GM19455 (cell line): ENCODE measurements at regions not wholly inside any gene's neighbourhood (a gene's known extent, or its start where the extent isn't known, plus 50 kb on each side); places are given as distances from the start of the nearest gene placed in this dataset.
"Not testable (repeated sequence)": the region's sequence is repeated elsewhere in the genome, so short reads cannot be mapped to it uniquely, and the experiment has no call there.

Experiments
- ATAC-seq: cut with Tn5 transposase; IDR thresholded peaks from one replicate; pipeline ENCODE4 v1.9.1; 2021; ENCODE audit not compliant: unreplicated experiment

GRCh38 chr3:36187197-36187596 is 193.1 kb upstream of the STAC start:
- ATAC-seq: not testable (repeated sequence)

GRCh38 chr3:36192901-36193300 is 187.4 kb upstream of the STAC start:
- no peak for ATAC-seq

- ATAC-seq: no peak
Observed at GRCh38 chr3:36193448-36193847, 186.9 kb upstream of the STAC start.

DNA sequence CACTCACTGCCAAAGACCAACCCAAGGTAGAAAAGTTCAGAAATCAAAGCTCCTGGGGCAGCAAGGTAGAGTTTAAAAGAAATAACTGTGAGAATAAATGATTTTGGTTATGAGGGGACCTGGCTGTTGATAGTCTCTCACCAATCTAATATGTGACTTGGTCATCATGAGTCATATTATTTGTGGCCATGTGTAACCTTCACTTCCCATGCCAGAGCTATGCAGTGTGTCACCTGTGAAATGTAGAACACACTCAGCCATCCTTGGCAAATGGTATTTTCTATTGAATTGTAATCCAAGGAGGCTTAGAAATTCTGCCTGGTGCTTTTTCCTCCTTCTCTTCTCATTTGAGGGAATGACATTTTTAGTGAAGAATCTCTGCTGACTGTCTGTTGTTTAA is 184.2 kb upstream of the STAC start:
- ATAC-seq: no peak

DNA sequence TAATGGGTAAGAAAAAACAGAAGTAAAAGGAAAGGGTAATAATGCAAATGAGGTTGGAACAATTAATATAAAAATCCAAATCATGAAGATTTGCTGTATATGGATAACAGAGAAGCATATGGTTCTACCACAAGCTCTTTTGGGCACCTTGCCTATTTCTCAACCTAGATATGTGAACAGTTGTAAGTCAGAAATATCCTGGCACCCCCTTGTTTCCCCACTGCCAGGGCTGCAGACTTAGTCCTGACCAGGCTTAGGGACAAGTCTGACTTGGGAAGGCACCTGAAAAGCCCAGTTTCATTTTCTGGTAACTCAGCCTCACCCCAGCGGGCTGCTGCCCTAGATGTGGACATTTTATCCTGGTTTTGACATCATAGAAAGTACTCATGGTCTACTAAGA is 183.2 kb upstream of the STAC start:
- ATAC-seq: no peak

- ATAC-seq: no peak
Observed at GRCh38 chr3:36201546-36201945, 178.8 kb upstream of the STAC start.

DNA sequence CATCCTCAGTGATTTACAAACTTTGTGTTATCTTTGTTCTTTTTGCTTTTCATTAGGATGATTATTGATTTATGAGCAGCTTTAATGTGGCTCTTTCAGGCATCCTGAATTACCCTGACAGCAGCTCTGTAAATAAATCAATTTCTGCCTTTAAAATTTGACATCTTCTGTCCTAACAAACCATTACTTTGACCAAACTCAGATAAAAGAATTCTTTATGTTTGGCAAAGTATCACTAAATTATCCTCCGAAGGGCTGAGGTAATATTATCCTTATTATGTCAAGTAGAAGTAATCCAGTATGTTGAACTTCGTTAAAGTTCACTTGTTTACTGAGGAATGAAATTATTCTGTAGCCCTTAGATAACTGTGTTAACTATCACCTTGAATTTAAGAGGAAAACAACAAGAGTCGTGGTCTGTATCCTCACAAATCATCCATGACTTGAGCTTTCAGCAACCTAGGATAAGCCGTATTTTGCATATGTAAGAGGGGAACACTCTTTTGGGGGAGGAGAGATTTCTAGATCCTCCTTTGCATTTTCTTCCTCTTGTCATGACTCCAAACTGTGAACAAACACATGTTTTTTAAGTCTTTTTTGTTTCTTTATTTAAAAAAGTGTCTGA is 173.2 kb upstream of the STAC start:
- no peak for ATAC-seq

DNA sequence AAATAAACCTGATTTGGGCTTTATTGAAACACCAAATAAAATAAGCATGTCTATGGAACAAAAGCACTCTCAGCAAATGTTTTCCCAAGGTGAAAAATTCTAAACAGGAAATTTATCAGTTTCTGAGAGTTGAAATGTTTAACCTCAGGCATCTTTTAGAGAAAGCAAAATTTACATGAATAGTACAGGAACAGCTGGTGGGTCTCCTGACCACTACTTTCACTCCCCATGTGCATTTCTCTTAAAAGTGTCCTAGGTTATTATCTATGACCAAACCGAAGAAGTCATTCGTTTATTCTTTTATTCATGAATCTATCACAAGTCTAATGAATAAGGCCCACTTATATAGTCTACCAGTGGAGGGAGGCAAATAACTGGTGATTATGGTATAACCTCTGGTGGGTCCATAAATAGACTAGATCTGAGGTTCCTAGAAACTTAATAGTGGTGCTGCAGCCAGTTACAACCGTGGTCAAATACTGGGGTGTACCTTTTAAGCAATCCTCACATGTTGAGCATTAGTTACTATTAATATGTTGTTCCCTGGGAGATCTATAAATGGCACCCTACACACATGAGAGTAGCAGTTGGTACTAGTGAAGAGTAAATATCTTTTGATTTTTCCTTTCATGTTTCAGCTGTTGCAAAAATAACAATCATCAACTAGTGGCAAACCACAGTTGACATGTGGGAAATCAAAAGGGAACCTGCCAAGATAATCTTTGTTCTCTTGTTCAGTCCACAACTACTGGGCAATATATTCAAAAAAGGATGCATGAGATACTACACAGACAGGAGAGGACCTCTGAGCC is 169.3 kb upstream of the STAC start:
- no peak for ATAC-seq

DNA sequence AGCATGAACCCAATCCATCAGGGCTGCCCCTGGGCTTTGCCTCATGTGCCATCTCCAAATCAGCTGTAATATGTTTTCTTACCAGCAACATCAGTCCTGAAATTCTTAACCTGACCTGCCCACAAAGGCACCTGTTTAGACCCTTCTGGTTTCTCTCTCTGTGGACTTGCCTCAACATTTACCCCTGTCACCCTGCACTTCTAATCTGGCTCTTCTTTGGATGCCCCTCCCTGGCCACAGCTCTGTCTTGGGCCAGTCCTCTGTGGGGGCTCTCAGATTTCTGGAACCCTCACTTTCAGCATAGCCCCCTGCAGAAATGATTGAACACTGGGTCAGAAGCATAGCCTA is 168.7 kb upstream of the STAC start:
- no peak for ATAC-seq

DNA sequence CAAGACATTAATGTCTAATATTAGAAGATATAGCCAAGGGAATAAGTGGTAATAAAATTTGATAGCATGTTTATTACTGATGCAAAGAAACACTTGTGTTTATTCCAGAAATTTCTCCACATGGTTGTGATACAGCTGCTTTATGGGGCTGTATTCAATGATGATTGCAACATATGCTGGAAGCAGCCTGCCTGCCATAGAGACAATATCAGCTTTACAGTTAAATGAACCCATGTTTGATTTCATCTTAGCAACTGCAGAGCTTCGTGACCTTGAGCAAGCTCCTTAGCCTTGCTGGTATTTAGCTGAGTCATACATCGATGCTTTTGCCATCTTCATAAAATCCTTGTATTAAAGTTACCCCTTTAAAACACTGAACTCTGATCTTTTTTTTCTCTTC is 168.1 kb upstream of the STAC start:
- no peak for ATAC-seq

- no peak for ATAC-seq
Observed at GRCh38 chr3:36214460-36214859, 165.8 kb upstream of the STAC start.

DNA sequence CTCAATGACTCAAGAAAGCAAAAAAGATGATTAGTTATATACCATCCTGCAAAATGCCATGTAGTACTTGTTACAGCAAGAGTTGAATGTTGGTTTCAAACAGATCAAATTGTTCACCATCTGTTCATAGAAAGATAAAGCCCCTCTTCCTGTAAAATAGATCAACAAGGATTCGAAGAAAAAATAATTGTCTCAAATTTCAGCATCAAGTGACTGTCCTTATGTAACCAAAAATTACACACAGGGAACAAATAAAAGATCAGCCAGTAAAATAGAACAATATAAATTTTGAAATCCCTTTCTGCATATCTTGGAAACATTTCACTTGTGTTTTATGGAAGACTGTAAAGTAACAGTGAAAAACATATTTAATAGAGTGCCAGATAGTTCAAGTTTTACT is 165.1 kb upstream of the STAC start:
- no peak for ATAC-seq

GRCh38 chr3:36219398-36219797 is 160.9 kb upstream of the STAC start:
- no peak for ATAC-seq

DNA sequence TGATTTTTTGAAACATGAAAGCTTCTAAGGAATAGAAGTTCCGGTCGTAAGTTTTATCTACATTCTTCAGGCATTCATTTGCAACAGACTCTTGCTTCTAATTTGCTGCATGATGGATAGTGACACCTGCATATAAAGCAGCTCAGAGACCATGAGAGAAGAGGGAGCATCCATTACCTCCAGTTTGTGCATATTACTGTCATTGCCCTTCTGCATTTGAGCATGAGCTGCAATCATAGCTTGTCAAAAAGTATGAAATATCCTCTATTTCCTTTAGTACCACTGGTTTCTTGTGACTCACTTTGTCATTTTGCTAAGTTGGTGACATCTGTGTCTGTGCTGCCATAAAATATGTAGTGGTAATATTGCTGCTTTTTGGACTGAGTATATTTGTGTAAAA is 160.1 kb upstream of the STAC start:
- no peak for ATAC-seq

DNA sequence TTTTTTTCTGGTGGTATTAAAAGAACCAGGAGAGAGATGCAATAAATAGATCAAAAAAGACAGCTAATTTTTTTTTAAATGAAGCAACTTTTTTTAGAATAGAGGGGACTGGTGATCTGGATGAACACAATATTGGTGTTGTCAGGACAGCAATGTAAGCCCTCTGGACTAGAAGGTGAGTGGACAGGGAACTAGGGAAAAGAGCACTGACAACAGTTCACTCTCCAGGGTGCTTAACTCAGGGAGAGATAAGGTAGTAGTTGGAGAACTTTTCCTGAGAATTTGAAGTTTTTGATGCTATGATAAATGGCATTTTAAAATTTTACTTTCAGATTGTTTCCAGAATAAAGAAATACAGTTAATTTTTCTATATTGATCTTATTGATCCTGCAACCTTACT is 158.3 kb upstream of the STAC start:
- ATAC-seq: no peak

GRCh38 chr3:36227980-36228379 is 152.3 kb upstream of the STAC start:
- no peak for ATAC-seq

DNA sequence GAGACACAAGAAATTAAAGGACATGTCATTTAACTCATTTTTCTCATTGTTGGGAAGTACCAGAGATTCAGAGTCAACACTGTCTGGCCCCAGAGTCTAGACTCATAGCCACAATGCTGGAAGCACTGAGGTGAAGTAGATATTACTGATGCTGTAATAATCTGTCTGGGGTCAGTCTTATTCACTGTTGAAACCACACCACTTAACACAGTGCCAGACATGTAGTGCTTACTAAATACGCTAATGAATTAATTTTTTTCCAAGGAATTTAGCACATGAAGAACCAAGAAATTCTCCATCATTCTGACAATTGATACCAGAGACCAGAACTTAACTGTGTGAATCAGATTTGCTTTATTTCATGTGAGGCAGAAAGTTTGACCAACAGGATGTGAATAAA is 150.8 kb upstream of the STAC start:
- no peak for ATAC-seq

DNA sequence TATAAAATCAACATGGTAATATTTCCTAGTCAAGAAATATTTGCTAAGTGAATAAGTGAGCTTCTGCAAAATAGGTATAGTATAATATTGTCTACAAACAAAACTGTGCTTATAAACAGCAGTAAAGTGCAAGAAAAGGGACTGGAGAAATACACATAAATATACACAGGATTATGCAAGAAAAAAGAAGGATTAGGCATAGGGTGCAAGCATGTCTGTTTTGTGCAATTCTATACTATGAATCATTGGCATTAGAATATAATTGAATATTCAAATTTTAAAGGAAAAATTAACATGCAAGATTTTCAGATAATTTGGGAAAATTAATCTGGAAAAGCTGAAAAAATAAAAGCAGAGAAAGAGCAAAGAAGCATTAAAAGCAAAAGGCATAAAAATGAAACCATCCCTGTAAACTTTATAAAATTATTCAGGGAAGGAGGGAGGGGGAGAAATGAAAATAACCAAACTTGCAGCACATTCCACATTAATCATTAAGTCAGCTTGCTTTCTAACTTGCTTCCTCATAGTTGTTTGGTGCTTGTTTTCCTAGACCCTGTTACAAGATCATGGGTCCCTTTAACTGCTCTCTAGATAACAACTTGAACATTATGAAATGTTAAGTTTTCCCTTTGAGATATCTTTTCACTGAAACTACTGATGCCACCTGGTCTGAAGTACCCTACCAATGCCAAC is 147.4 kb upstream of the STAC start:
- ATAC-seq: no peak

DNA sequence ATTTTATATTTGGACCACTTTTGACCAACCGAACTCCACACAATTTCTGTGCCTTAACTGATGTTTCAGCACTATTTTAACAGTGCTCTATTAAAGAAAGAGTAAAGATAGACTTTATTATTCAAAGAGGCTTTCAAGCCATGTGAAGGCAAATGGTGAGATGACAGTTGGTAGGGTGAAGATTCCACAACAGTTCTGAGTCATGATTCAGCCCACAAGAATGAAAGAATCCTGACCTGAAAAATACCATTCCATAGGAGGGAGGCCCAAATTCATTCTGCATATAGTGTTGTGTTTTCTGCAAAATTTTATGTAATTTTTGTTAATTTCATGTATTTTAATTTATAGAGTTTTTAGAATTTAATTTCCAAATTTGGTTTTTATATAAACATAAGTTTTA is 135.6 kb upstream of the STAC start:
- ATAC-seq: no peak

GRCh38 chr3:36248374-36248773 is 131.9 kb upstream of the STAC start:
- no peak for ATAC-seq

GRCh38 chr3:36250191-36250590 is 130.1 kb upstream of the STAC start:
- ATAC-seq: no peak

DNA sequence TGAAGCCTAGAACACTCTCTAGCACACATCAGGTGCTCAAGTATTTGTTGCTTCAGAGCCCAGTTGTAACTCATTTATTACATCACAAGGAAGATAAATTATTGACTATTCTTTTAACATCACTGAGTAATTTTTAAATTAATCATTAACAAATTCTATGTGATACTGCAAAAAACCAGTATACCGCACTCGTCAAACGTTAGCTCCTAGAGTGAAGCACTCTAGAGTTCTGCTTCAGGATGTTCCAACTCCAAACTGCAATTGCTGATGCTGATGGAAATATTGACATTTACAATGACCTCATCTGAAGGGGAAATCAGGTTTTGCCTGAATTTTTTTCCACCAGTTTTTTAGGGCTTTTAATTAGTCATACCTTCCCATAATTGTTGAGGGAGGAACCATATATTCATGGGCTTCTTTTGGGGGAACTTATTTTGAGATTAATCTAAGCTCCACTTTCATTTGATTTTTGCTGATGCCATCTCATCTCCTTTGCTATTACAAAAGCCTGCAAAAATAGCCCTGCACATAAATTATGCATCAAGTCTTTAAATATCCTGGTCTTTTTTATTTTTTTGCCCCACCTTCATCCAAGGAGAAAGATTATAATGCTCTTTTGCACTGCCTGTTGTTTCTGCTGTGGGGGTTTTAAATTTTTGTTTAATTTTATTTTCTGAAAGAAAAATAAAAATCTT is 123.0 kb upstream of the STAC start:
- no peak for ATAC-seq
